GM21381 (cell line): ENCODE measurements at regions not wholly inside any gene's neighbourhood (a gene's known extent, or its start where the extent isn't known, plus 50 kb on each side); places are given as distances from the start of the nearest gene placed in this dataset.
"Not testable (repeated sequence)": the region's sequence is repeated elsewhere in the genome, so short reads cannot be mapped to it uniquely, and the experiment has no call there.

ENCODE experiments used
- ATAC-seq: cut with Tn5 transposase; IDR thresholded peaks from one replicate; pipeline ENCODE4 v1.9.1; 2021; ENCODE audit warnings: mild to moderate bottlenecking, moderate library complexity; ENCODE audit not compliant: unreplicated experiment

GRCh38 chr5:54825005-54825404, 160.4 kb downstream of the ESM1 start:
- ATAC-seq, result no peak

GRCh38 chr5:54823006-54823405, 162.4 kb downstream of the ESM1 start:
- ATAC-seq, result no peak

GRCh38 chr5:54822324-54822687, 163.1 kb downstream of the ESM1 start:
- ATAC-seq, result no peak

DNA sequence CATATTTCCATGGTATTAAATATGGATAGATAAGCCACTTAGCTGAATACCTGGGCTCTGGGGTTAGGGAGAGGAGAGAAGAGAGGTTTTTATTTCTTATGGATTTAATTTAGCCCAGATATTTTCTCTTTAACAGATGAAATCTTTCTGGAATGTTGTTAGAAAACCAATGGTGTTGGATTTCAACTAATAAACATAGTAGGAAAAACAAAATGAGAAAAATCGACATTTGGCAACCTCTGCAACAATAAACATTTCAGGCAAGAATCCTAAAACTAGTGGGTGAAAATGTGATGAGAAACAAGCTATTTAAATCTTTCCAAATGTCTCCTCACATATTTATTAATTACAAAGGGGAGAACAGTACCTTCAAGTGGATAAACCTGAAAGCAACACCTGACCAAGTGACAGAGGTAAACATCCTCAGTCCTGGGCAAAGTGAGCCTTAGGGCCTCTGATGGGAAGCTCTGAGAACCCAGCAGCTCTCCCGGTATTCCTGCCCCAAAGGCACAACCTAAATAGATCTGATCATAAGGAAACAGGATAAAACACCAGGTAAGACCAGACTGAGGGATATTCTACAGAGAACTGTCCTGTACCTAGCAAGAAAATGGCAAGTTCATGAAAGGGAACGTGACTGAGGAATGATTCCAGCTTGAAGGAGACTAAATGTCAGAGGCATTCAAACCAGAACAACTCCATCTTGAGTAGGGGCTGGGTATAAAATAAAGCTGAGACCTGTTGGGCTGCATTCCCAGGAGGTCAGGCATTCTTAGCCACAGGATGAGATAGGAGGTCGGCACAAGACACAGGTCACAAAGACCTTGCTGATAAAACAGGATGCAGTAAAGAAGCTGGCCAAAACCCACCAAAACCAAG, 163.7 kb downstream of the ESM1 start:
- ATAC-seq, result no peak

GRCh38 chr5:54820346-54821134, 164.9 kb downstream of the ESM1 start:
- ATAC-seq, result no peak

GRCh38 chr5:54807421-54807820, 178.0 kb downstream of the ESM1 start:
- ATAC-seq, result no peak

DNA sequence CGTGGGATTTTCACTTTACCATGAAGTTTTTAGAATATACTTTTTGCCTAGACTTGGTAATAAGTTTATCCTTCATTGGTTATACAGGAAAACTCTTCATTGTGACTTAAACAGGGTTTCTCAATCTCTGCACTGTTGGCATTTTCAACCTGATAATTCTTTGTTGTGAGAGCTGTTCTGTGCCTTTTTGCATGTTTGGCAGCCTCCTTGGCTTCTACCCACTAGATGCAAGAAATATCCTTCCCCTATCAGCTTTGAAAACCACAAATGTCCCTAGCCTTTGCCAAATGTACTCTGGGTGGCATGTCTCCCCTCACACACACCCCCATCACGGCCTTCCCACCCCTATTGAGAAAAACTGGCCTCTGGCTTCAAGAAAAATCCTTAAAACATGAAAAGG, 180.9 kb downstream of the ESM1 start:
- ATAC-seq, result no peak

DNA sequence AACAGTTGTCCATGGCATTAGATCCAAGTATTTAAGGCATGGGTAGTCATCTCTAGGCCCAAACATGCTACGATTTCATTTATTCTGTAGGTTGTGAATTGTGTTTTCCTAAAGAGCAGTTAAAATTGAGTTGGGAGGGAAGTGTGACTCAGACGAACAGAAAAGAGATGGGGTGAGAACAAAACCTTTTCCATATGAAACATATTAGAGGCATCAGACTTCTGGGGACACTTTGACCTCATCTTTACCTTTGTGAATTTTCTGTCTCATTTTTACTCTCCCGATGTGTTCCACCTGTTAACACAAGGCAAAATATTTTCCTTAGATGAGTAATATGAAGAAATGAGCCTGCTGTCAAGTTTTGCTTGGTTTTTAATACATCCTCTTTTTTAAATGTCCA, 181.3 kb downstream of the ESM1 start:
- no peak for ATAC-seq

DNA sequence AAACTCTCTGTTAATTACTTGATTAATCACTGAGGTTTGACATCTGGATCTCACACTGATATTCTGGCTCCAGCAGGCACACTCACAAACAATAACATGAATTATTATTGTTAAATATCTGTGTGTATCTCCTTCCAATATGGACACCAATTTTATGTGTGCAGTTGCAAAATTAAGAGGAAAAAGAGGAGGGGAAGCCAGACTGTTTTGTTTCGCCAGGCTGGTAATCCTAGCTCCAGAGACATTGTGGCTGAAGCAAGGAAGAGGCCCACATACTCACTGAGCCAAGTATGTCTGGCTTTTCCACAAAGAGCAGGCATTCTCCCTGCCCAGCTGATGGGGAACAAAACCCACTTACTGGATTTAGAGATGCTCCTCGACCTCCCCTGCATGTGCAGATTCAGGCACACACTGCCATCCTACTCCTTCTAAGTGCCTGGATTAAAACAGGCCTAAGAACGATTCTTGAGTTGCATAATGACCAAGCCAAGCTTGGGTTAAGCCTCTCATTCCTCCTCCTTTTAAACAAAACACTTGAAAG, 181.9 kb downstream of the ESM1 start:
- ATAC-seq, result no peak

- peak; percentile 57 for ATAC-seq
Measured at GRCh38 chr5:54799645-54800044, 185.7 kb downstream of the ESM1 start.

DNA sequence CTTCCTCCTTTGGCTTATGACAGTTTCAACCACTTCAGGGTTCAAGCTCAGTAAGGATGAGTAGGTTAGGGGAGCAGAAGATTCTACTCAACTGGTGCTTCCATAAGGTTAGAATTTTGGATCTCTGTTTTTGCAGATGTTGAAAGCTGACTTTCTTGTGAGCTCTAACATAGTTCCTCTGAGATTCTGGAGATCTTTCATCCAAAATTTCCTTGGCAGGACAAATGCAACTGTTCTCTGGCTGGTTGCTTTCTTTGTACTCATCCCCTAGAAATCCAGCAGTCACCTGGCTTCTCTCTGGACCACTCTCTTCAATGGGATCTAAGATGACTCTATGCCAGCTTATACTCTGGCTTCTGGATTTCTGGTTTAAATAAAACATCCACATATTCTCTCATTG, 189.6 kb downstream of the ESM1 start:
- ATAC-seq, result no peak

DNA sequence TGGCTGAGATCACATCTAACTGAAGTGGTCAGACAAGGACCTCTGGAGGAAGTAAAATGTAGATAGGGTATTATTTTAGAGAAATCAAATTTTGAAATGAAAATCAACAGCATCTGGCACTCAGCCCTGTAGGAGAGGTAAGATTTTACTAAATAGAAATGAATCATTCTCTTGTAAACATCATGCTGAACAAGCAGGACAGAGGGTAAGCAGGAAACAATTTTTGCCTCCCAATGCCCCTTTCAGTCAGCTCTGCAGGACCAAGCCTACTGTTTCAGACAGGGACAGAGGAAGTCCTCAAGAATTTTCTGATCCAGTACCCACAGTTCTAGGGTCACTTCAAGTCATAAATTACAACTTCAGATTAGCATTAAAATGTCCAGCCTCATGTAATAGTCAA, 190.1 kb downstream of the ESM1 start:
- no peak for ATAC-seq

GRCh38 chr5:54794135-54794975, 191.0 kb downstream of the ESM1 start:
- no peak for ATAC-seq

- no peak for ATAC-seq
Measured at GRCh38 chr5:54793468-54794134, 191.8 kb downstream of the ESM1 start.

DNA sequence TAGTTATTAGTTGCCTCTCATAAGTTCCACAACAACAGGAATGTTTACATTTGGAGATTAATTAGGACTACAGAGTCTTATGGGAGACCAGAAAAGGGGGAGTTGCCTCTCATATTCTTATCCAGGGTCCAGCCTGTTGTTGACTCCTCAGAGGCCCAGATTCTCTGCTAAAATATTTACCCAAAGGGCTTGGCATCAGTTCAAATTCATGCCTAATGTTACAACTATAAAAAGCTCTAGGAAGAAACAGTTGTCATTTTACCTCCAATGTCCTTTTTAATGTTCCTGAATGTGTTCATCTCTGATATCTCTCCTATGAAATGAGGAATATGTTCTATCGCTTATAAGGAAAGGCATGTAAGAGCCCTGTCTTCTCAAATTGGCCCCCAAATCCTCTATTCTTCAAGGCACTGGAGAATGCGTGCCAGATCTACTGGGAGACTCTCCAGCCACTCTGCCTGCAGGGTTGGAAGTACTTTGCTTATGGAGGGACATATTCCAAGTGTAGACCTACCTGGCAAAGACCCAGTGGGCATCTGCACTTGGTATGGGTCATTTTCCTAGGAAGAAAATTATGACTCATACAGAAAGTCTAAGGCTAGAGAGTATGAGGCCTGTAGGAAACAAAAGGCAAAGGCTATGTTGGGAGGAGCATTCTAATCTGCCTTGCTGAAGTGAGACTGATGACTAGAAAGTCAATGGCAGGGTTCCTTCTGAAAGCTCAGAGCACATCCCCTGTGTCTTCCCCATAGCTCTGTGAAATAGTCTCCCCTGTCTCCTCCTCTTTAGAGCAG, 192.6 kb downstream of the ESM1 start:
- ATAC-seq, result no peak

- not testable (repeated sequence) for ATAC-seq
Measured at GRCh38 chr5:54787910-54788309, 197.5 kb downstream of the ESM1 start.

GRCh38 chr5:54785729-54786591, 199.4 kb downstream of the ESM1 start:
- peak; percentile 60 for ATAC-seq

- no peak for ATAC-seq
Measured at GRCh38 chr5:54778783-54779182, 206.6 kb downstream of the ESM1 start.

DNA sequence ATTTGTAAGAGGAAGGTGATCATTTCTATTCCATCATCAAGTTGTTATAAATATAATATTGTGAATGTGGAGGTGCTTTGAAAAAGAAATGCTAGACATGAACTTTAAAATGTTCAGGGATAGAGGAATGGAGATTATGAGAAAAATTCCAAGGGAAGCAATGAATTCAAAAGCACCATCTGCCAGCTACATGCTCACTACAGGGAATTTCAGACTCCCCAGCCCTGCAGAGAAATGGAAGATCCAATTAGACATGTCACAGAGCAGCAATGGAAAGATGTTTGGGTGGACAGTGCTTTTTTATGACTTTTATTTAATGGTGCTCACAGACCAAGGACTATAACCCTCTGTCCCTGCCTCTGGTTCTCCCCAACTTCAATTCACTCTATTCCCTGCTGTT, 209.7 kb downstream of the ESM1 start:
- no peak for ATAC-seq
